ENCODE measurements at regions not wholly inside any gene's neighbourhood (a gene's known extent, or its start where the extent isn't known, plus 50 kb on each side); places are given as distances from the start of the nearest gene placed in this dataset.

DNA sequence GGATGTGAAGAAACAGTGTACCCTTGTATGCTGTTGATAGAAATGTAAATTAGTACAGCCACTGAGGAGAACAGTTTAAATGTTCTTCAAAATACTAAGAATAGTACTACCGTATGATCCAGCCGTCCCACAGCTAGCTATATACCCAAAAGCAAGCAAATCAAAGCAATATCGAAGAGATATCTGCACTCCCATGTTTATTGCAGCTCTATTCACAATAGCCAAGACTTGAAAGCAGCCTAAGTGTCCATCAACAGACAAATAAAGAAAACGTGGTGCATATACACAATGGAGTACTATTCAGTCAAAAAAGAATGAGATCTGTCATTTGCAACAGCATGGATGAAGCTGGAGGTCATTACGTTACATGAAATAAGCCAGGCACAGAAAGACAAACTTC, 88.5 kb upstream of the SLC38A4 start:
- DNase-seq: no peak

- peak; percentile 81 for DNase-seq
These were observed 89.3 kb upstream of the SLC38A4 start for GRCh38 chr12:46915082-46915481.

GRCh38 chr12:46915836-46916235, 90.0 kb upstream of the SLC38A4 start:
- DNase-seq: peak; percentile 78

DNA sequence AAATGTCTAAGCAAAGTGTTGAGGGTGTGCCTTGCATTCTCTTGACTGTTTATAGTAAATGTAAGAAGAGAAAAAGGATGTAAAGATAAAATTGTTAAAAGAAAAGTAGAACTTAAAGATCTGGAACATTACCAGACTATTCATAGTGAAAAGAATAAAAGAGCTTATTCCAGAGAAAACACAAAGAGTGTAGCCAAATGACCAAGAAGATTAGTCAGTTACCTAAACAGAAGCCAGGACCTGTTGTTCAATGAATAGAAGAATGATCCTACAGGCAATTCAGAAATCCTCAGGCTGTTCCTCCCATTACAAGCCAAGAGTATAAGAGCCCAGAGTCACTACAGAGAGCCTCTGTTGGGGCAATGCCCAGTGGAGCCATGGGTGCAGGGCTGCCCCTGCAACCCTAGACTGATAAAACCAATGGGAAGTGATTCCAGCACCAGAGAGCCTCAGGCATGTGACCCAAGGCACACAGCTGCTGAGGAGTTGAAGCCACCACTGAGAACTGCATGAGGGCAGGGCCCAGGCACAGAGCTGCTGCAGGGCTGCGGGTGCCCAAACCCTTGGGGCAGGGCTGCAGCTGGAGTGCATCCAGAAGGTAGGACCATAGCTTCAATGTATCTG, 91.1 kb upstream of the SLC38A4 start:
- no peak for DNase-seq

- no peak for DNase-seq
These were observed 92.0 kb upstream of the SLC38A4 start for GRCh38 chr12:46917821-46918220.

- no peak for DNase-seq
These were observed 92.8 kb upstream of the SLC38A4 start for GRCh38 chr12:46918631-46919030.

DNA sequence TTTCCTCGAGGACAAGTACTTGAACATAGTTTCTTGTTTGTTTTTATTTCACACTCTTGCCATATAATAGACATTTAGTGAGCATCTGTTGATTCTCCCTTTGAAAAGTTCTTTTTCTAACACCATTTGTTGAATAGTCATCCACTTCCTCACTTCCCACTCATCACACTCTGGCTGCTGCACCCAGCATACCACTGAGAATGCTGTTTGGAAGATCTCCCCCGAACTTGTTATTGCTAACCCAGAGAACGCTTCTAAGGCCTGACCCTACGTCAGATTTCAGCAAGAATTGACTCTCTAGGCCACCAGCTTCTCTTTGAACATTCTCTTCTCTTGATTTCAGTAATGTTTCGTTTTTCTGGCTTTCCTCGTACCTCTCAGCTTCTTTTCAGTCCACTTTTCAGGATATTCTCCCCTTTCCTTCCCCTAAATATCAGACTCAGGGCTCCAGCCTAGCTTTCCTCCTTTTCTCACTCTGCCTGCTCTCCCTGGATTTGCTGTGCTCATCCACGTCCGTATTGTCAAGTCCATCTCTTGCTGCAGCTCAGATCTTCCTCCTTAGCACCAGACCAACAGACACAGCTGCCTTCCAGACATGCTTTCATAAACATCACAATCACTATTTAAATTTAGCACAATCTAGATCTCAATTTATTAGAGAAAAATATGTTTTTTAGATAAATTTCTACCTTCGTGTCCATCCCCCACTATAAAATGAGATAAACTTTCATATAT, 94.0 kb upstream of the SLC38A4 start:
- DNase-seq: no peak

- no peak for DNase-seq
These were observed 94.7 kb upstream of the SLC38A4 start for GRCh38 chr12:46920499-46920898.

DNA sequence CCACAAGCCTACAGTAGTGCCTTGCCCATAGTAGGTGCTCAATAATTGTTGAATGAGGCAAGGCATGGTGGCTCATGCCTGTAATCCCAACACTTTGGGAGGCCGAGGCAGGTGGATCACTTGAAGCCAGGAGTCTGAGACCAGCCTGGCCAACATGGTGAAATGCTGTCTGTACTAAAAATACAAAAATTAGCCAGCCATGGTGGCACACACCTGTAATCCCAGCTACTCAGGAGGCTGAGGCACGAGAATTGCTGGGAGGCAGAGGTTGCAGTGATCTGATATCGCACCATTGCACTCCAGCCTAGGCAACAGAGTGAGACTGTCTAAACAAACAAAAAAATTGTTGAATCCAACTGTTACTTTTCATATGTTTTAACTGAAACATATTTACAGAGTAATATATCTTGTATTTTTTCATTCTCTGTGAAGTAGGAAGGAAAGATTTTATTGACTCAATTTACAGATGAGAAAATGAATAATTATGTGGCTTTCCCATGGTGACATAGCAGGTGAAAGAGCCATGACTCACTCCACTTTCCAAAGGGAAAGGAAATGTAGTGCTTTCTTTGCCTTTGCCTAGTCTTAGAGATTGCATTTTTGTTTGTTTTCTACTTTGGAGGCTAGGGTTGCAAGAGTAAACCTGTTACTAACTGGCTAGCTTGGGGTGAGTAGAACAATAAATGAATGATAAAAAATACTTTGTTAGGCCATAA, 95.4 kb upstream of the SLC38A4 start:
- peak; percentile 66 for DNase-seq

GRCh38 chr12:46921764-46922133, 96.0 kb upstream of the SLC38A4 start:
- peak; percentile 70 for DNase-seq

DNA sequence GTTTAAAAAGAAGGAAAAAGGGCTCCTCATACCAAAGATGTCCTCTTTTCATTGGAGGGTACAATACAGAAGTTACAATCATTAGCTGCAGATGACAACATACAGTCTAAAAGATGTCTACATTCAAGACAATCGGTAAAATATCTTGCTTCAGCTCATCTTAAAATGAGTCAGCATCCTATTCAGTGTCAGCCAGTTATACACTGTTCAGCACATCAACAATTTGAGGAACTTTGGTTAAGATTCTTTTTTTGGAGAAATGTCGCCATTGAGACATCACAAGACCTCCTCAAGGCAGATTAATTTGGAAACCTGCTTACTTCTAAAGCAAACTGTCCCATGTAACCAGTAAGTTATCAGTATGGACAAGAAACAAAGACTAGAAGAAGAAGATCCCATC, 100.7 kb upstream of the SLC38A4 start:
- DNase-seq: no peak

DNA sequence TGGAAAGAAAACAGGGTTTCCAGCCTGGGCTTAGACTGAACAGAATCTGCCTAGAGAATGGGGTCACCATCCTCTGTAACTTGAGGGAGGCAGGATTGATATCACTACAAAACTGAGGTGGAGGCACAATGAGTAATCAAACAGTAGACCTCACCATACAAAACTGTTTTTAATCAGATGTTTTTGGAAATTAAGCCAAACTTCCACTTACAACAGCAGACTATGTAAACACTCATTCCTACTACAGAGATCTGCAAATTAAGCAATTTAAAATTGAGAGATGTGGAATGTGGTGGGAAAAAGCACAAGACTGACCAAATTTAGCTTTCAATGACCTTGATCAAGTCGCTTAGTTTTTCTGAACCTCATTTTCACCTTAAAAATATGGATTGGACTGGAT, 104.3 kb upstream of the SLC38A4 start:
- DNase-seq: no peak

DNA sequence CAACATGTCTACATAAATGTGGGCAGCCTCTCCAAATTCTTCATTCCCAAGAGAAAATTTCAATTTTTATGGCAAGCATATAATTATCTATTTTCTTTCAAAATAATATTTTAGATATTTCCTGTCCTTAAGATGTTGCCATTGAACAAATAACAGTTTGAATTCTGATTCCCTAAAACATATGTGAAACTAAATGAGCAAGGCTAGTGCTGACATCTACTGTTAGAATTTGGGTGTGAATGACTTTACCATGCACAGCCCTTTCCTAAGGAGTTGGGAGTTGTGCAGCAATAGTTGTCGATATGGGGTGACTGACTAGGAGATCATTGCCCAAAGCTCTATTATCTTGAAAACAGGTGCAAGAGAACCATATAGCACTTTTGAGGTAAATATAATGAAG, 108.2 kb upstream of the SLC38A4 start:
- peak; percentile 72 for DNase-seq

DNA sequence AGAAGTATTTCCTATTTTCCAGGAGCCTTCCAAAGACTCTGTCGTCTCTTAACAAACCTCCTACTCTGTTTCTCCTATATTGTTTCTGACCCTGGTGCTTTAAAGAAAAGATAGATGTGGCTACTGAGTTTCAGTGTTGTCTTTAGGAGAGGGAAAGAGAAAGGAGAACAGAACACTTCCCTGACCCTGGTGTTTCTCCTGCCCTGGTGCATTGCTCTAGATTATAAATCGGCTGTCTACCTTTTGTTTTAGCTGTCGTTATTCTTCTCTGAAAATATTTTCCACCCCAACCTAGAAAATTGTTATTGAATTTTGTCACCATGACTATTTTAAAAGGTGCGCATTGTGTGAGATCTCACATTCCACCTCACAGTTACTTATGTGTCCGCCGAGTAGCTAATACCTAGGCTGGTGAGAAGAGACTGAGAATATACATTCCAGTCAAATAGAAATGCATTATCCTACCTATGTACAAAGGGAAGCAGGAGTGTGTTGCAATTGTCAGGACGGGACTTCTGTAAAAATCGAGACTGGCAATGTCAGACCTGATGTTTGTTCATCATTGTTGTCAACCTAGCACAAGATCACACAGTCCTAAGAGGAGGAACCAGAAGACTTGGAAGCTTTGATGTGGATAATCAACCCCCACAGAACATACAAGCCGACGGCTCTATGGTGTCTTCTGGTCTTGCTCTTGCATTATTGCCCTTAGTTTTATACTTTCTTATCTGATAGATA, 108.7 kb upstream of the SLC38A4 start:
- DNase-seq: no peak

DNA sequence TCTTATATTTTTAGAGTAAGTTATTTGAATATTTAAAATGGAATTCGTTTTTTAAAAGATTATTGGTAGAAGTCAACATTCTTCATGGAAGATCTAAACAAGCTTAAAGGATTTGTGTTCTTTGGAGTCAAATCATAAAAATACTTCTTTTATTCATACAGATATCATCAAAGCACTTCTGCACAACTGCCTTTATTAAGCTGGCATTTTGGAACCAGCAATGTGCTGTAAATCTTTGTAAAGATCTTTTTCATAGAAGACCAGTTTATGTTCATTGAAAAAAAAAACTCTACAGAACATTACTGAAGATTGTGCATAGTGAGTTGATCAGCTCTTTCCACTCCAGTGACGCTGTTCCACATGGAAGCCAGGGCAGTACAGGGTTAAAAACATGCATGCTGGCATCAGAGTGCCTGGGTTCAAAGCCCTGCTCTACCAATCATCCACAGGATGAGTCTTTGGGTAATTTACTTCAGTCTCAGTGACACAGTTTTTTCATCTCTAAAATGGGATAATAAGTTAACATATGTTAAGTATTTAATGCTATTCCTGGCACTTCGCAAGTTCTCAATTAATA, 109.6 kb upstream of the SLC38A4 start:
- no peak for DNase-seq

DNA sequence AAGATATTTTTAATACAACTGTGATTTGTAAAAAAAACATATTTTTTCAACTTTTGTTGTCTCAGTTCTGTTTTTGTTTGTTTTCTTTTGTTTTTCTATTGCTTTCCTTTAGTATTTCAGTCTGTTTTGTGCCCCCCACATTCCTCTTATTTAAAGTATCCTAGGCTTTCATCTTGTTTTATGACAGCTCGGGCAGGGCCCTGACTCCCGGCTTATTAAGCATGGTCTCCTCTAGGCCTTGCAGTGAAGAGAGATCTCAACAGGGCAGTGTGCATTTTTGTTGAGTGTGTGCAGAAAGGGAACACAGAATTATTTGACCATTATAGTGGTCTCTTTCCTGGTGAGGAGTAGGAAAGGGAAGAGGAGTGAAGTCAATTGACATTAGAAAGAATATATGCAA, 110.2 kb upstream of the SLC38A4 start:
- DNase-seq: no peak

DNA sequence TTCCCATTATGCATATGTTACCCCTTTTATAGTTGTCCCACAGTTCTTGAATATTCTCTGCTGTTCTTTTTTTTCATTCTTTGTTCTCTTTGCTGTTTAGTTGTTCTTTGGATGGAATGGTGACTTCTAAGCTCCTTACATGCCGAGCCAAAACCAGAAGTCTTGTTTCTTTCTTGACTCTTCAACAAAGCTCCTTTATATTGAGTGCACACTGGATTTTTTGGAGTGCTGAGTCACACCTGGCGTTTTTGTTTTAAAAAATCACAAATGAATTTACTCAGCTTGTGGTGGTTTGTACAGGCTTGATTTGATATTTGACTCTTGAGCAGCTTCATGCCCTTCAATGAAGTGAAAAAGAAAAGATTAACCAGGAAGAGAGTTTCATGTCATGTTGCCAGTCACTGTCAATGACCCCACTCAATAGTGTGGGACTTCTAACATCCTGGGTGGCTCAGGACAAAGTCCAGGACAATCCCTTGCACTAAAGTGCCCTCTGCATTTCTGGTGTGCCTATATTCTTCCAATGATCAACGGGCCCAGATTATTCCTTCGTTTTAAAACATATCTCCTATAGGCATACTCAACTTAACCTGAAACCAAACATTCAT, 112.4 kb upstream of the SLC38A4 start:
- no peak for DNase-seq

GRCh38 chr12:46941981-46942380, 116.2 kb upstream of the SLC38A4 start:
- no peak for DNase-seq

GRCh38 chr12:46942579-46942978, 116.8 kb upstream of the SLC38A4 start:
- peak; percentile 91 for DNase-seq

DNA sequence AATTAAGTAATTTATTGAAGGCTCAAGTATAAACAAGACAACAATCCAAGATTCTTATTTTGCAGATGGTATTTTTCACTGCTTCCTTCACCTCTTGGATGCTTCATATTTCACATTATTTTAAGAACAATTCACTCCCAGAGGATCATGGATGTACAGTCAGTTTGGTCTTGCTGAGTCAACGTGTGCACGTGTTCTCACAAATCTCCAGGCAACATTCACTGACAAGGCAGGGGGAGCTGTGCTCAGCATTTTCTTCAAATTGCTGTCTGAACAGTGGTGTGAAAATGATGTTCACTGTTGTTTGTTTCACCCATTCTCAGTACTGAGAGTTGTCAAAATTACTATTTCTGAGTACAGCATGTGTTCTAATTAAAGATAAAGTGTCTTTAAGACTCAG, 118.3 kb upstream of the SLC38A4 start:
- peak; percentile 80 for DNase-seq

DNA sequence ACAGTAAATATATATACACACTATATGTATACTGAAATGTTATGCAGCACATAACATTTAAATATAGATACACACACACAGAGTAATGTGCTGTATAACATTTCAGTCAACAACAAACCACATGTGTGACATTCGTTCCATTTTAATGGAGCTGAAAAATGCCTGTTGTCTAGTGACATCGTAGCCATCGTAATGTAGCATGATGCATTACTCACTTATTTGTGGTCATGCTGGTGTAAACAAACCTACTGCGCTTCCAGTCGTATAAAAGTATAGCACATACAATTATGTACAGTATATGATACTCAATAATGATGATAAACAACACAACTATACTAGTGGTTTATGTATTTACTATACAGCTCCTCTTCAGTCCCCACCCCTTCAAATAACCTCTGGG, 119.0 kb upstream of the SLC38A4 start:
- DNase-seq: peak; percentile 31

GRCh38 chr12:46945591-46945990, 119.8 kb upstream of the SLC38A4 start:
- no peak for DNase-seq

DNA sequence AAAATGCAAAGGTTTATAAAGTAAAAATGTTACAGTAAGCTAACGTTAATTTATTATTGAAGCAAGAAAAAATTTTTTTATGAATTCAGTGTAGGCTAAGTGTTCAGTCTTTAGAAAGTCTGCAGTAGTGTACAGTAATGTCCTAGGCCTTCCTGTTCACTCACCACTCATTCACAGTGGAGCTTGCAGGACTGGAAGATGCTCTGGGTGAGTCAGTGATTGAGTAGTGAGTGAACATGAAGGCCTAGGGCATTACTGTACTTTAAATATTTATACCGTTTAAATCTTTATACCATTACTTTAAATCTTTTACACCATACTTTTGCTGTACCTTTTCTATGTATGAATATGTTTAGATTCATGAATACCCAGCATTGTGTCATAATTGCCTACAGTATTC, 120.3 kb upstream of the SLC38A4 start:
- peak; percentile 72 for DNase-seq
